Activated CD8-positive, alpha-beta T cell treated with anti-CD3 and anti-CD28 coated beads, Interleukin-2, amount 10 ng/mL, durations not matched to agents 7 days and 5 days (primary cell): ENCODE measurements at regions not wholly inside any gene's neighbourhood (a gene's known extent, or its start where the extent isn't known, plus 50 kb on each side); places are given as distances from the start of the nearest gene placed in this dataset.
"Not testable (repeated sequence)": the region's sequence is repeated elsewhere in the genome, so short reads cannot be mapped to it uniquely, and the experiment has no call there.

ENCODE experiments used
- ATAC-seq: fragments of 150-1000 bp; cut with Tn5 transposase; one replicate; pipeline ENCODE4 v1.10.0; 2021; ENCODE audit warnings: moderate library complexity
- CTCF ChIA-PET: fragments of 350-600 bp; sonication (Branson Sonifier 250); formaldehyde crosslinking; loops from one replicate; lab custom pipeline; 2021; ENCODE audit warnings: antibody characterized with exemption; lab: Charles Lee
- POLR2A ChIA-PET: fragments of 350-600 bp; sonication (Branson Sonifier 250); formaldehyde crosslinking; loops from one replicate; lab custom pipeline; 2021; ENCODE audit warnings: antibody characterized with exemption; lab: Charles Lee
- DNase-seq: peaks from one replicate; pipeline ENCODE4 v3.0.0-alpha.2; 2020
- H3K27ac Mint-ChIP-seq: one replicate; pipeline ENCODE4 v1.8.0; 2021; ENCODE audit warnings: mild to moderate bottlenecking, mixed read lengths
- H3K27me3 Mint-ChIP-seq: one replicate; pipeline ENCODE4 v1.8.0; 2021; ENCODE audit warnings: low read depth, mixed read lengths
- H3K36me3 Mint-ChIP-seq: one replicate; pipeline ENCODE4 v1.8.0; 2021; ENCODE audit warnings: low read depth, mixed read lengths
- H3K4me1 Mint-ChIP-seq: one replicate; pipeline ENCODE4 v1.8.0; 2021; ENCODE audit warnings: low read depth, mixed read lengths
- H3K4me3 Mint-ChIP-seq: one replicate; pipeline ENCODE4 v1.8.0; 2021; ENCODE audit warnings: mild to moderate bottlenecking, mixed read lengths
- H3K9me3 Mint-ChIP-seq: one replicate; pipeline ENCODE4 v1.8.0; 2022; ENCODE audit warnings: mixed read lengths; ENCODE audit not compliant: insufficient read depth

- Mint-ChIP-seq H3K4me1 (no peaks in the 10 kb centered on the region), H3K36me3 (no peaks in the 10 kb centered on the region), H3K27ac (no peak overlapping the region), H3K27me3 (no peaks in the 10 kb centered on the region), H3K9me3 (no peaks in the 10 kb centered on the region), H3K4me3 (no peak overlapping the region)
- CTCF ChIA-PET = no interaction called here
- POLR2A ChIA-PET = no interaction called here
- no peak for ATAC-seq
- no peak for DNase-seq
These were observed 95.9 kb upstream of the KLF4 start for GRCh38 chr9:107585465-107585864.

- H3K36me3 Mint-ChIP-seq = no peaks in the 10 kb centered on the region
- no peak overlapping the region for H3K4me3 Mint-ChIP-seq
These were observed 95.4 kb upstream of the KLF4 start for GRCh38 chr9:107584944-107585343.

GRCh38 chr9:107584186-107584585 is 94.6 kb upstream of the KLF4 start:
- Mint-ChIP-seq H3K4me1 (no peaks in the 10 kb centered on the region), H3K27ac (no peak overlapping the region), H3K36me3 (no peaks in the 10 kb centered on the region), H3K4me3 (no peak overlapping the region), H3K9me3 (no peaks in the 10 kb centered on the region), H3K27me3 (no peaks in the 10 kb centered on the region)
- ATAC-seq (no peak), DNase-seq (no peak)
- CTCF ChIA-PET = no interaction called here
- POLR2A ChIA-PET = no interaction called here

More at GRCh38 chr9:107584944-107585343, 95.4 kb upstream of the KLF4 start:
- ChIA-PET POLR2A (no interaction called here), CTCF (no interaction called here)
- no peaks in the 10 kb centered on the region for H3K4me1 Mint-ChIP-seq
- DNase-seq (no peak), ATAC-seq (no peak)
- H3K27ac Mint-ChIP-seq = no peak overlapping the region
- no peaks in the 10 kb centered on the region for H3K27me3 Mint-ChIP-seq
- H3K9me3 Mint-ChIP-seq = no peaks in the 10 kb centered on the region

GRCh38 chr9:107577140-107577776 is 87.7 kb upstream of the KLF4 start:
- CTCF ChIA-PET = no interaction called here
- no peaks in the 10 kb centered on the region for H3K9me3 Mint-ChIP-seq
- POLR2A ChIA-PET = no interaction called here
- no peak for ATAC-seq
- H3K27ac Mint-ChIP-seq = no peak overlapping the region
- H3K4me1 Mint-ChIP-seq = no peaks in the 10 kb centered on the region
- no peak overlapping the region for H3K4me3 Mint-ChIP-seq
- no peaks in the 10 kb centered on the region for H3K27me3 Mint-ChIP-seq
- DNase-seq = no peak
- no peaks in the 10 kb centered on the region for H3K36me3 Mint-ChIP-seq

- CTCF ChIA-PET = no interaction called here
These were observed 81.6 kb upstream of the KLF4 start for GRCh38 chr9:107571148-107571547.

GRCh38 chr9:107569174-107569573 is 79.6 kb upstream of the KLF4 start:
- Mint-ChIP-seq H3K36me3 (no peaks in the 10 kb centered on the region), H3K27me3 (no peaks in the 10 kb centered on the region), H3K9me3 (no peaks in the 10 kb centered on the region), H3K27ac (no peak overlapping the region), H3K4me3 (no peak overlapping the region), H3K4me1 (no peaks in the 10 kb centered on the region)
- DNase-seq (no peak), ATAC-seq (no peak)
- CTCF ChIA-PET = no interaction called here
- POLR2A ChIA-PET = no interaction called here

More at GRCh38 chr9:107571148-107571547, 81.6 kb upstream of the KLF4 start:
- Mint-ChIP-seq H3K4me1 (no peaks in the 10 kb centered on the region), H3K27ac (no peak overlapping the region), H3K4me3 (no peak overlapping the region), H3K9me3 (no peaks in the 10 kb centered on the region), H3K36me3 (no peaks in the 10 kb centered on the region), H3K27me3 (no peaks in the 10 kb centered on the region)
- no peak for DNase-seq
- POLR2A ChIA-PET = no interaction called here
- no peak for ATAC-seq

GRCh38 chr9:107568406-107568805 is 78.8 kb upstream of the KLF4 start:
- not testable (repeated sequence) for H3K27me3 Mint-ChIP-seq

GRCh38 chr9:107567462-107567861 is 77.9 kb upstream of the KLF4 start:
- Mint-ChIP-seq H3K27ac (no peak overlapping the region), H3K4me3 (no peak overlapping the region), H3K9me3 (no peaks in the 10 kb centered on the region), H3K4me1 (no peaks in the 10 kb centered on the region), H3K36me3 (no peaks in the 10 kb centered on the region), H3K27me3 (no peaks in the 10 kb centered on the region)
- no peak for ATAC-seq
- ChIA-PET POLR2A (no interaction called here), CTCF (no interaction called here)
- no peak for DNase-seq

More at GRCh38 chr9:107568406-107568805, 78.8 kb upstream of the KLF4 start:
- POLR2A ChIA-PET, CTCF ChIA-PET, H3K27ac Mint-ChIP-seq, H3K4me3 Mint-ChIP-seq, H3K9me3 Mint-ChIP-seq, H3K36me3 Mint-ChIP-seq, ATAC-seq, DNase-seq, H3K4me1 Mint-ChIP-seq: not testable (repeated sequence)

- H3K9me3 Mint-ChIP-seq = no peaks in the 10 kb centered on the region
- no peak overlapping the region for H3K4me3 Mint-ChIP-seq
- no peak overlapping the region for H3K27ac Mint-ChIP-seq
- no peaks in the 10 kb centered on the region for H3K27me3 Mint-ChIP-seq
- POLR2A ChIA-PET = no interaction called here
- H3K36me3 Mint-ChIP-seq = no peaks in the 10 kb centered on the region
- CTCF ChIA-PET = no interaction called here
- DNase-seq (no peak), ATAC-seq (no peak)
- H3K4me1 Mint-ChIP-seq = no peaks in the 10 kb centered on the region
These were observed 77.1 kb upstream of the KLF4 start for GRCh38 chr9:107566611-107567061.

GRCh38 chr9:107562798-107563197 is 73.2 kb upstream of the KLF4 start:
- Mint-ChIP-seq H3K36me3 (no peaks in the 10 kb centered on the region), H3K9me3 (no peaks in the 10 kb centered on the region), H3K4me3 (no peak overlapping the region), H3K27me3 (no peaks in the 10 kb centered on the region), H3K27ac (no peak overlapping the region), H3K4me1 (no peaks in the 10 kb centered on the region)
- ChIA-PET POLR2A (interaction anchor here (0.6 kb wide), 1 partner anchor 9 kb away, joined by 3 read pairs; no protein-coding TSS in a partner anchor), CTCF (no interaction called here)
- DNase-seq (no peak), ATAC-seq (no peak)

GRCh38 chr9:107559494-107560086 is 70.0 kb upstream of the KLF4 start:
- POLR2A ChIA-PET = no interaction called here
- no peak for DNase-seq
- no peak for ATAC-seq
- Mint-ChIP-seq H3K36me3 (no peaks in the 10 kb centered on the region), H3K4me3 (no peak overlapping the region), H3K27me3 (no peaks in the 10 kb centered on the region), H3K27ac (no peak overlapping the region), H3K9me3 (no peaks in the 10 kb centered on the region), H3K4me1 (no peaks in the 10 kb centered on the region)
- CTCF ChIA-PET = no interaction called here

- CTCF ChIA-PET = no interaction called here
- H3K4me1 Mint-ChIP-seq = no peaks in the 10 kb centered on the region
- H3K27ac Mint-ChIP-seq = no peak overlapping the region
- H3K36me3 Mint-ChIP-seq = no peaks in the 10 kb centered on the region
- DNase-seq (no peak), ATAC-seq (no peak)
- POLR2A ChIA-PET = interaction anchor here (0.6 kb wide), 1 partner anchor 329 kb away, joined by 3 read pairs; no protein-coding TSS in a partner anchor
- no peaks in the 10 kb centered on the region for H3K9me3 Mint-ChIP-seq
- no peak overlapping the region for H3K4me3 Mint-ChIP-seq
- H3K27me3 Mint-ChIP-seq = no peaks in the 10 kb centered on the region
These were observed 67.8 kb upstream of the KLF4 start for GRCh38 chr9:107557236-107557990.
